ENCODE measurements at regions not wholly inside any gene's neighbourhood (a gene's known extent, or its start where the extent isn't known, plus 50 kb on each side); places are given as distances from the start of the nearest gene placed in this dataset.

DNA sequence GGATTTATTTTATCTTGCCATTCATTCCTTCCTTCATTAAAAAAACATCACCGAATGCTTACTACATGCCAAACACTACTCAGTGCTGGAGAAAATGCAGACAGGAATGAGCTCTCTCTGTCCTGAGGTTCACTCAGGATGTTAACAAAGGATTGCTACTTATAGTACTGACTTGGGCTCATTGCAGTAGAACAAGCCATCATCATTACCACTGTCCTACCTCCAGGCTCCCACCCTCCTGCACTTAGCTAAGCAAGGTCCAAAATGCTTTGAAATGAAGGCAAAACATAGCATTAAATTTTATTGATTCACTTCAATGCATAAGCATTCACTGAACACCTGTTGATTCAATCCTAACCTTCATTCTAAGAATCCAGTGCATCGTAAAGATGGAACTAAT, 159.8 kb upstream of the RADX start:
- Mint-ChIP-seq H3K27me3 (ENCODE audit: insufficient read depth, low read depth, poor library complexity) (no peaks in the 10 kb centered on the region), H3K4me1 (no peaks in the 10 kb centered on the region), H3K4me3 (no peak overlapping the region), H3K9me3 (peaks cover 3% of the 10 kb centered on the region; the same call in 1 of the 3 replicates), H3K27ac (no peak overlapping the region), H3K36me3 (ENCODE audit: low read depth) (no peaks in the 10 kb centered on the region)
- H3K79me2 ChIP-seq (replicated peaks; ENCODE audit: insufficient read depth): no peaks in the 10 kb centered on the region
- no peaks in the 10 kb centered on the region for H3K27me3 ChIP-seq (ENCODE audit: insufficient read depth)
- H3K9me2 ChIP-seq (ENCODE audit: insufficient read depth): no peaks in the 10 kb centered on the region
- no peaks in the 10 kb centered on the region for H3F3A ChIP-seq (replicated peaks; ENCODE audit: low read depth)
- ATAC-seq (no peak), DNase-seq (ENCODE audit: low spot score) (no peak)
- no peaks in the 10 kb centered on the region for H3K4me1 ChIP-seq (ENCODE audit: insufficient read depth)
- H3K27ac ChIP-seq (ENCODE audit: low read depth): no peak overlapping the region
- no peak overlapping the region for H3K4me2 ChIP-seq
- H2AFZ ChIP-seq: no peak overlapping the region
- TF ChIP-seq STAT1 (IDR thresholded peaks at IDR 0.05; ENCODE audit: unreplicated experiment) (no peak), CREB1 (CRISPR knock-in tag; IDR thresholded peaks at IDR 0.05; ENCODE audit: low read depth) (no peak), EZH2phosphoT487 (IDR thresholded peaks at IDR 0.05; ENCODE audit: unreplicated experiment) (no peak)
- H3K4me3 ChIP-seq: no peak overlapping the region
- H4K20me1 ChIP-seq (replicated peaks; ENCODE audit: insufficient read depth): no peaks in the 10 kb centered on the region
- H3K36me3 ChIP-seq (ENCODE audit: insufficient read depth): no peaks in the 10 kb centered on the region

DNA sequence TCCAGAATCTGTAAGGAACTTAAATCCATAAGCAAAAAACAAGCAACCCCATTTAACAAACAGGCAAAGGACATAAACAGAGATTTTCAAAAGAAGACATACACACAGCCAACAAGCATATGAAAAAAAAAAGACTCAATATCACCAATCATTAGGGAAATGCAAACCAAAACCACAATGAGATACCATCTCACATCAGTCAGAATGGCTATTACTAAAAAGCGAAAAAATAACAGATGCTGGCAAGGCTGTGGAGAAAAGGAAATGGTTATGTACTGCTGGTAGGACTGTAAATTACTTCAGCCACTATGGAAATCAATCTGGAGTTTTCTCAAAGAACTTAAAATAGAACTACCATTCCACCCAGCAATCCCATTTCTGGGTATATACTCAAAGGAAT, 156.8 kb upstream of the RADX start:
- no peak overlapping the region for H2AFZ ChIP-seq
- no peak overlapping the region for H3K4me3 ChIP-seq
- Mint-ChIP-seq H3K27ac (no peak overlapping the region), H3K4me3 (no peak overlapping the region), H3K4me1 (no peaks in the 10 kb centered on the region), H3K27me3 (ENCODE audit: insufficient read depth, low read depth, poor library complexity) (no peaks in the 10 kb centered on the region), H3K36me3 (ENCODE audit: low read depth) (no peaks in the 10 kb centered on the region), H3K9me3 (peaks cover 3% of the 10 kb centered on the region; the same call in 1 of the 3 replicates)
- H3K4me2 ChIP-seq: no peak overlapping the region
- no peaks in the 10 kb centered on the region for H3K36me3 ChIP-seq (ENCODE audit: insufficient read depth)
- no peaks in the 10 kb centered on the region for H3K4me1 ChIP-seq (ENCODE audit: insufficient read depth)
- H3K9me2 ChIP-seq (ENCODE audit: insufficient read depth): no peaks in the 10 kb centered on the region
- H3K79me2 ChIP-seq (replicated peaks; ENCODE audit: insufficient read depth): no peaks in the 10 kb centered on the region
- DNase-seq (ENCODE audit: low spot score) (no peak), ATAC-seq (no peak)
- H3K27ac ChIP-seq (ENCODE audit: low read depth): no peak overlapping the region
- H3F3A ChIP-seq (replicated peaks; ENCODE audit: low read depth): no peaks in the 10 kb centered on the region
- no peaks in the 10 kb centered on the region for H4K20me1 ChIP-seq (replicated peaks; ENCODE audit: insufficient read depth)
- H3K27me3 ChIP-seq (ENCODE audit: insufficient read depth): no peaks in the 10 kb centered on the region
- TF ChIP-seq STAT1 (IDR thresholded peaks at IDR 0.05; ENCODE audit: unreplicated experiment) (no peak), JUNB (IDR thresholded peaks at IDR 0.05; ENCODE audit: unreplicated experiment) (no peak), POLR2AphosphoS5 (IDR thresholded peaks at IDR 0.05; ENCODE audit: low read depth) (no peak), EZH2 (IDR thresholded peaks at IDR 0.05; ENCODE audit: low read depth, unreplicated experiment) (no peak)
- TF ChIP-seq, protein P1, sequence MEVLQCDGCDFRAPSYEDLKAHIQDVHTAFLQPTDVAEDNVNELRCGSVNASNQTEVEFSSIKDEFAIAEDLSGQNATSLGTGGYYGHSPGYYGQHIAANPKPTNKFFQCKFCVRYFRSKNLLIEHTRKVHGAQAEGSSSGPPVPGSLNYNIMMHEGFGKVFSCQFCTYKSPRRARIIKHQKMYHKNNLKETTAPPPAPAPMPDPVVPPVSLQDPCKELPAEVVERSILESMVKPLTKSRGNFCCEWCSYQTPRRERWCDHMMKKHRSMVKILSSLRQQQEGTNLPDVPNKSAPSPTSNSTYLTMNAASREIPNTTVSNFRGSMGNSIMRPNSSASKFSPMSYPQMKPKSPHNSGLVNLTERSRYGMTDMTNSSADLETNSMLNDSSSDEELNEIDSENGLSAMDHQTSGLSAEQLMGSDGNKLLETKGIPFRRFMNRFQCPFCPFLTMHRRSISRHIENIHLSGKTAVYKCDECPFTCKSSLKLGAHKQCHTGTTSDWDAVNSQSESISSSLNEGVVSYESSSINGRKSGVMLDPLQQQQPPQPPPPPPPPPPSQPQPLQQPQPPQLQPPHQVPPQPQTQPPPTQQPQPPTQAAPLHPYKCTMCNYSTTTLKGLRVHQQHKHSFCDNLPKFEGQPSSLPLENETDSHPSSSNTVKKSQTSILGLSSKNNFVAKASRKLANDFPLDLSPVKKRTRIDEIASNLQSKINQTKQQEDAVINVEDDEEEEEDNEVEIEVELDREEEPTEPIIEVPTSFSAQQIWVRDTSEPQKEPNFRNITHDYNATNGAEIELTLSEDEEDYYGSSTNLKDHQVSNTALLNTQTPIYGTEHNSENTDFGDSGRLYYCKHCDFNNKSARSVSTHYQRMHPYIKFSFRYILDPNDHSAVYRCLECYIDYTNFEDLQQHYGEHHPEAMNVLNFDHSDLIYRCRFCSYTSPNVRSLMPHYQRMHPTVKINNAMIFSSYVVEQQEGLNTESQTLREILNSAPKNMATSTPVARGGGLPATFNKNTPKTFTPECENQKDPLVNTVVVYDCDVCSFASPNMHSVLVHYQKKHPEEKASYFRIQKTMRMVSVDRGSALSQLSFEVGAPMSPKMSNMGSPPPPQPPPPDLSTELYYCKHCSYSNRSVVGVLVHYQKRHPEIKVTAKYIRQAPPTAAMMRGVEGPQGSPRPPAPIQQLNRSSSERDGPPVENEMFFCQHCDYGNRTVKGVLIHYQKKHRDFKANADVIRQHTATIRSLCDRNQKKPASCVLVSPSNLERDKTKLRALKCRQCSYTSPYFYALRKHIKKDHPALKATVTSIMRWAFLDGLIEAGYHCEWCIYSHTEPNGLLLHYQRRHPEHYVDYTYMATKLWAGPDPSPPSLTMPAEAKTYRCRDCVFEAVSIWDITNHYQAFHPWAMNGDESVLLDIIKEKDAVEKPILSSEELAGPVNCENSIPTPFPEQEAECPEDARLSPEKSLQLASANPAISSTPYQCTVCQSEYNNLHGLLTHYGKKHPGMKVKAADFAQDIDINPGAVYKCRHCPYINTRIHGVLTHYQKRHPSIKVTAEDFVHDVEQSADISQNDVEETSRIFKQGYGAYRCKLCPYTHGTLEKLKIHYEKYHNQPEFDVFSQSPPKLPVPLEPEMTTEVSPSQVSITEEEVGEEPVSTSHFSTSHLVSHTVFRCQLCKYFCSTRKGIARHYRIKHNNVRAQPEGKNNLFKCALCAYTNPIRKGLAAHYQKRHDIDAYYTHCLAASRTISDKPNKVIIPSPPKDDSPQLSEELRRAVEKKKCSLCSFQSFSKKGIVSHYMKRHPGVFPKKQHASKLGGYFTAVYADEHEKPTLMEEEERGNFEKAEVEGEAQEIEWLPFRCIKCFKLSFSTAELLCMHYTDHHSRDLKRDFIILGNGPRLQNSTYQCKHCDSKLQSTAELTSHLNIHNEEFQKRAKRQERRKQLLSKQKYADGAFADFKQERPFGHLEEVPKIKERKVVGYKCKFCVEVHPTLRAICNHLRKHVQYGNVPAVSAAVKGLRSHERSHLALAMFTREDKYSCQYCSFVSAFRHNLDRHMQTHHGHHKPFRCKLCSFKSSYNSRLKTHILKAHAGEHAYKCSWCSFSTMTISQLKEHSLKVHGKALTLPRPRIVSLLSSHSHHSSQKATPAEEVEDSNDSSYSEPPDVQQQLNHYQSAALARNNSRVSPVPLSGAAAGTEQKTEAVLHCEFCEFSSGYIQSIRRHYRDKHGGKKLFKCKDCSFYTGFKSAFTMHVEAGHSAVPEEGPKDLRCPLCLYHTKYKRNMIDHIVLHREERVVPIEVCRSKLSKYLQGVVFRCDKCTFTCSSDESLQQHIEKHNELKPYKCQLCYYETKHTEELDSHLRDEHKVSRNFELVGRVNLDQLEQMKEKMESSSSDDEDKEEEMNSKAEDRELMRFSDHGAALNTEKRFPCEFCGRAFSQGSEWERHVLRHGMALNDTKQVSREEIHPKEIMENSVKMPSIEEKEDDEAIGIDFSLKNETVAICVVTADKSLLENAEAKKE (CRISPR knock-in tag; IDR thresholded peaks at IDR 0.05): no peak
- TF ChIP-seq, protein P2, sequence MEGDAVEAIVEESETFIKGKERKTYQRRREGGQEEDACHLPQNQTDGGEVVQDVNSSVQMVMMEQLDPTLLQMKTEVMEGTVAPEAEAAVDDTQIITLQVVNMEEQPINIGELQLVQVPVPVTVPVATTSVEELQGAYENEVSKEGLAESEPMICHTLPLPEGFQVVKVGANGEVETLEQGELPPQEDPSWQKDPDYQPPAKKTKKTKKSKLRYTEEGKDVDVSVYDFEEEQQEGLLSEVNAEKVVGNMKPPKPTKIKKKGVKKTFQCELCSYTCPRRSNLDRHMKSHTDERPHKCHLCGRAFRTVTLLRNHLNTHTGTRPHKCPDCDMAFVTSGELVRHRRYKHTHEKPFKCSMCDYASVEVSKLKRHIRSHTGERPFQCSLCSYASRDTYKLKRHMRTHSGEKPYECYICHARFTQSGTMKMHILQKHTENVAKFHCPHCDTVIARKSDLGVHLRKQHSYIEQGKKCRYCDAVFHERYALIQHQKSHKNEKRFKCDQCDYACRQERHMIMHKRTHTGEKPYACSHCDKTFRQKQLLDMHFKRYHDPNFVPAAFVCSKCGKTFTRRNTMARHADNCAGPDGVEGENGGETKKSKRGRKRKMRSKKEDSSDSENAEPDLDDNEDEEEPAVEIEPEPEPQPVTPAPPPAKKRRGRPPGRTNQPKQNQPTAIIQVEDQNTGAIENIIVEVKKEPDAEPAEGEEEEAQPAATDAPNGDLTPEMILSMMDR (conservative IDR thresholded peaks at IDR 0.05; ENCODE audit: low read depth in 2 of 2): no peak
- TF ChIP-seq, protein P3, sequence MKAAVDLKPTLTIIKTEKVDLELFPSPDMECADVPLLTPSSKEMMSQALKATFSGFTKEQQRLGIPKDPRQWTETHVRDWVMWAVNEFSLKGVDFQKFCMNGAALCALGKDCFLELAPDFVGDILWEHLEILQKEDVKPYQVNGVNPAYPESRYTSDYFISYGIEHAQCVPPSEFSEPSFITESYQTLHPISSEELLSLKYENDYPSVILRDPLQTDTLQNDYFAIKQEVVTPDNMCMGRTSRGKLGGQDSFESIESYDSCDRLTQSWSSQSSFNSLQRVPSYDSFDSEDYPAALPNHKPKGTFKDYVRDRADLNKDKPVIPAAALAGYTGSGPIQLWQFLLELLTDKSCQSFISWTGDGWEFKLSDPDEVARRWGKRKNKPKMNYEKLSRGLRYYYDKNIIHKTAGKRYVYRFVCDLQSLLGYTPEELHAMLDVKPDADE (IDR thresholded peaks at IDR 0.05): no peak
- TF ChIP-seq, protein P4, sequence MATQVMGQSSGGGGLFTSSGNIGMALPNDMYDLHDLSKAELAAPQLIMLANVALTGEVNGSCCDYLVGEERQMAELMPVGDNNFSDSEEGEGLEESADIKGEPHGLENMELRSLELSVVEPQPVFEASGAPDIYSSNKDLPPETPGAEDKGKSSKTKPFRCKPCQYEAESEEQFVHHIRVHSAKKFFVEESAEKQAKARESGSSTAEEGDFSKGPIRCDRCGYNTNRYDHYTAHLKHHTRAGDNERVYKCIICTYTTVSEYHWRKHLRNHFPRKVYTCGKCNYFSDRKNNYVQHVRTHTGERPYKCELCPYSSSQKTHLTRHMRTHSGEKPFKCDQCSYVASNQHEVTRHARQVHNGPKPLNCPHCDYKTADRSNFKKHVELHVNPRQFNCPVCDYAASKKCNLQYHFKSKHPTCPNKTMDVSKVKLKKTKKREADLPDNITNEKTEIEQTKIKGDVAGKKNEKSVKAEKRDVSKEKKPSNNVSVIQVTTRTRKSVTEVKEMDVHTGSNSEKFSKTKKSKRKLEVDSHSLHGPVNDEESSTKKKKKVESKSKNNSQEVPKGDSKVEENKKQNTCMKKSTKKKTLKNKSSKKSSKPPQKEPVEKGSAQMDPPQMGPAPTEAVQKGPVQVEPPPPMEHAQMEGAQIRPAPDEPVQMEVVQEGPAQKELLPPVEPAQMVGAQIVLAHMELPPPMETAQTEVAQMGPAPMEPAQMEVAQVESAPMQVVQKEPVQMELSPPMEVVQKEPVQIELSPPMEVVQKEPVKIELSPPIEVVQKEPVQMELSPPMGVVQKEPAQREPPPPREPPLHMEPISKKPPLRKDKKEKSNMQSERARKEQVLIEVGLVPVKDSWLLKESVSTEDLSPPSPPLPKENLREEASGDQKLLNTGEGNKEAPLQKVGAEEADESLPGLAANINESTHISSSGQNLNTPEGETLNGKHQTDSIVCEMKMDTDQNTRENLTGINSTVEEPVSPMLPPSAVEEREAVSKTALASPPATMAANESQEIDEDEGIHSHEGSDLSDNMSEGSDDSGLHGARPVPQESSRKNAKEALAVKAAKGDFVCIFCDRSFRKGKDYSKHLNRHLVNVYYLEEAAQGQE (IDR thresholded peaks at IDR 0.05; ENCODE audit: unreplicated experiment): no peak

All from GM23338 (cell line).